GM12878 (cell line): ENCODE measurements at regions not wholly inside any gene's neighbourhood (a gene's known extent, or its start where the extent isn't known, plus 50 kb on each side); places are given as distances from the start of the nearest gene placed in this dataset.

Experiments
- ATAC-seq: fragments of 200-7000 bp; cut with Tn5 transposase; 3 replicates; pipeline ENCODE4 v1.9.1; 2020; ENCODE audit warnings: mild to moderate bottlenecking, moderate library complexity
- BruUV-seq: library from RNA; stranded (reverse); fragments of 400-500 nt; replicated peaks from 2 replicates; lab custom pipeline; 2021; lab: Mats Ljungman, UMichigan
- CTCF ChIA-PET: fragments of 300-600 bp; sonication (Branson Sonifier 250); formaldehyde crosslinking; extraction: SDS; loops from one replicate; lab custom pipeline; 2021; ENCODE audit warnings: inconsistent platforms; lab: Yijun Ruan, JAX
- POLR2A ChIA-PET: fragments of 350-600 bp; formaldehyde crosslinking; extraction: SDS; loops from one replicate; lab custom pipeline; 2021; ENCODE audit warnings: inconsistent platforms; lab: Charles Lee
- RAD21 ChIA-PET: fragments of 300-600 bp; sonication (Branson Sonifier 250); formaldehyde crosslinking; loops from one replicate; lab custom pipeline; 2023; ENCODE audit warnings: antibody characterized with exemption; ENCODE audit not compliant: unreplicated experiment; lab: Charles Lee
- SMC1A ChIA-PET: fragments of 300-600 bp; sonication (Branson Sonifier 250); formaldehyde crosslinking; loops from one replicate; lab custom pipeline; 2023; ENCODE audit not compliant: unreplicated experiment, uncharacterized antibody; lab: Charles Lee
- DNase-seq: peaks from one replicate; pipeline ENCODE4 v3.0.0-alpha.2; 2011; ENCODE audit warnings: low read depth, low spot score
- FAIRE-seq: peaks from 3 replicates; lab custom pipeline; 2011; peaks lifted over from hg19 to GRCh38; lab: Jason Lieb, UNC
- H2AFZ ChIP-seq: 2 replicates; pipeline ENCODE4 v1.6.0; 2011; ENCODE audit warnings: low read depth, low read length, control low read depth; ENCODE audit not compliant: control insufficient read depth
- H3K27ac ChIP-seq: 2 replicates; pipeline ENCODE4 v1.5.1; 2011; ENCODE audit warnings: control low read depth; ENCODE audit not compliant: control insufficient read depth, insufficient read depth
- H3K27me3 ChIP-seq, 2 experiments: replicated peaks in 1 of 2; 2 replicates each; pipeline versions ENCODE4 v1.6.0 to v1.6.1; 2011; ENCODE audit warnings: low read length in 1 of 2; ENCODE audit not compliant: control insufficient read depth in 2 of 2, insufficient read depth in 2 of 2
- H3K36me3 ChIP-seq, 2 experiments: 2 replicates each; pipeline ENCODE4 v1.5.1; 2011; ENCODE audit warnings: low read length in 1 of 2; ENCODE audit not compliant: control insufficient read depth in 2 of 2, insufficient read depth in 2 of 2
- H3K4me1 ChIP-seq: 2 replicates; pipeline ENCODE4 v1.6.1; 2011; ENCODE audit warnings: mild to moderate bottlenecking, low read length, moderate library complexity, mixed read lengths; ENCODE audit not compliant: control insufficient read depth, insufficient read depth
- H3K4me2 ChIP-seq: 2 replicates; pipeline ENCODE4 v1.6.0; 2011; ENCODE audit warnings: control low read depth; ENCODE audit not compliant: control insufficient read depth, insufficient read depth
- H3K4me3 ChIP-seq: fragments of 200-600 bp; sonication (generic); 2 replicates; pipeline ENCODE4 v1.5.1; 2016
- H3K79me2 ChIP-seq: 2 replicates; pipeline ENCODE4 v1.6.0; 2011; ENCODE audit warnings: low read length; ENCODE audit not compliant: control insufficient read depth, insufficient read depth
- H3K9ac ChIP-seq: 2 replicates; pipeline ENCODE4 v1.8.0; 2011; ENCODE audit warnings: low read length, control low read depth, mixed read lengths; ENCODE audit not compliant: control insufficient read depth, insufficient read depth
- H3K9me3 ChIP-seq: replicated peaks from 3 replicates; pipeline ENCODE4 v1.5.1; 2011; ENCODE audit warnings: mild to moderate bottlenecking, low read length; ENCODE audit not compliant: control insufficient read depth, insufficient read depth
- H4K20me1 ChIP-seq: 2 replicates; pipeline ENCODE4 v1.6.0; 2011; ENCODE audit not compliant: control insufficient read depth, insufficient read depth
- CBX3 ChIP-seq: fragments of 200-600 bp; sonication (generic); IDR thresholded peaks from 2 replicates; pipeline ENCODE4 v1.6.1; 2016; ENCODE audit warnings: low read depth, borderline replicate concordance
- GABPA ChIP-seq: IDR thresholded peaks from 2 replicates; pipeline ENCODE4 v1.6.1; 2014; ENCODE audit warnings: antibody characterized with exemption, low read depth, mild to moderate bottlenecking, inconsistent platforms
- MEF2A ChIP-seq: IDR thresholded peaks from 2 replicates; pipeline ENCODE4 v1.6.1; 2011; ENCODE audit warnings: low read depth, mild to moderate bottlenecking, low read length, moderate library complexity; ENCODE audit not compliant: insufficient read depth
- MTA2 ChIP-seq: fragments of 450-650 bp; IDR thresholded peaks from 2 replicates; pipeline ENCODE4 v1.6.1; 2016; ENCODE audit warnings: low read depth, mild to moderate bottlenecking, moderate library complexity
- POLR2A ChIP-seq: IDR thresholded peaks from 2 replicates; pipeline ENCODE4 v1.6.1; 2011; ENCODE audit warnings: low read depth, mild to moderate bottlenecking, low read length
- POLR2AphosphoS2 ChIP-seq: IDR thresholded peaks from 2 replicates; pipeline ENCODE4 v1.6.1; 2011; ENCODE audit warnings: low read depth, mild to moderate bottlenecking, low read length, improper control_type of control experiment, moderate library complexity
- SIX5 ChIP-seq: IDR thresholded peaks from 2 replicates; pipeline ENCODE4 v1.6.1; 2011; ENCODE audit warnings: mild to moderate bottlenecking, low read depth, low read length, moderate library complexity; ENCODE audit not compliant: severe bottlenecking
- SMC3 ChIP-seq: IDR thresholded peaks from 2 replicates; pipeline ENCODE4 v1.6.1; 2011; ENCODE audit warnings: low read length, improper control_type of control experiment, borderline replicate concordance
- SUZ12 ChIP-seq: fragments of 200-600 bp; sonication (generic); IDR thresholded peaks from one replicate; pipeline ENCODE4 v1.6.1; 2018; ENCODE audit warnings: antibody characterized with exemption, mild to moderate bottlenecking; ENCODE audit not compliant: unreplicated experiment
- ZNF207 ChIP-seq: fragments of 450-650 bp; IDR thresholded peaks from 2 replicates; pipeline ENCODE4 v1.6.1; 2014; ENCODE audit warnings: antibody characterized with exemption, mild to moderate bottlenecking, borderline replicate concordance
- ZNF622 ChIP-seq: fragments of 450-650 bp; IDR thresholded peaks from 2 replicates; pipeline ENCODE4 v1.6.1; 2017; ENCODE audit warnings: mild to moderate bottlenecking, inconsistent platforms
- WGBS: methylation state at CpG from one replicate; pipeline ENCODE4 v1.1.6; 2016; ENCODE audit warnings: low lambda C conversion rate; ENCODE audit not compliant: insufficient replicate concordance, insufficient coverage; ENCODE audit errors: missing lambda C conversion rate; 5-methylcytosine and 5-hydroxymethylcytosine counted together
- in situ Hi-C: fragments of 300-500 bp; cut with MboI; formaldehyde crosslinking; loops from 9 replicates; pipeline ENCODE4 v1.14.3; 2018; ENCODE audit warnings: mixed read lengths
- intact Hi-C: fragments of 100-400 bp; cut with micrococcal nuclease; formaldehyde crosslinking; loops from one replicate; pipeline ENCODE4 v1.14.2; 2022; ENCODE audit not compliant: unreplicated experiment

GRCh38 chr10:7035126-7035761, 375.6 kb downstream of the SFMBT2 start:
- Histone ChIP-seq H3K27me3 (no peaks in the 10 kb centered on the region; a peak in 1 of 4 replicates), H3K27ac (no peak overlapping the region), H3K4me1 (no peaks in the 10 kb centered on the region), H3K9me3 (no peaks in the 10 kb centered on the region), H4K20me1 (no peaks in the 10 kb centered on the region), H3K9ac (no peak overlapping the region), H3K4me3 (no peak overlapping the region), H3K79me2 (no peaks in the 10 kb centered on the region), H3K4me2 (no peak overlapping the region), H2AFZ (no peak overlapping the region), H3K36me3 (no peaks in the 10 kb centered on the region)
- 23% methylated on average over 10 of the region's 10 CpGs for WGBS
- in situ Hi-C loops, result no loop called here
- no peak for ATAC-seq
- intact Hi-C loops, result no loop called here
- ChIA-PET POLR2A (interaction anchor here (0.5 to 0.6 kb wide), 2 partner anchors 9 to 565 kb away, joined by 3 read pairs; no protein-coding TSS in a partner anchor), CTCF (interaction anchor here (1.4 kb wide), 2 partner anchors 9 to 115 kb away, joined by 3 to 5 read pairs; no protein-coding TSS in a partner anchor), SMC1A (no interaction called here), RAD21 (no interaction called here)
- BruUV-seq, result no TSS peak
- TF ChIP-seq POLR2AphosphoS2 (no peak), POLR2A (no peak), SMC3 (no peak), SUZ12 (no peak), ZNF207 (no peak), ZNF622 (no peak), MEF2A (no peak), MTA2 (no peak), GABPA (no peak), CBX3 (no peak), SIX5 (no peak)
- FAIRE-seq, result no peak
- no peak for DNase-seq
